Peyer's patch (tissue), 4 donors: ENCODE measurements at regions not wholly inside any gene's neighbourhood (a gene's known extent, or its start where the extent isn't known, plus 50 kb on each side); places are given as distances from the start of the nearest gene placed in this dataset.

Experiments
- CTCF ChIP-seq, 6 experiments: fragments of 450-650 bp in 4 of 6; fragments of 200-600 bp in 2 of 6; sonication (generic) in 1 of 6; IDR thresholded peaks; one replicate each; pipeline ENCODE4 v1.5.1; 2017 to 2019; ENCODE audit warnings: antibody characterized with exemption in 6 of 6, mild to moderate bottlenecking in 3 of 6, moderate library complexity in 1 of 6
- POLR2A ChIP-seq, 2 donors: fragments of 450-650 bp; IDR thresholded peaks; one replicate each; pipeline ENCODE4 v1.5.1; 2017; ENCODE audit warnings: antibody characterized with exemption in 2 of 2, mild to moderate bottlenecking in 2 of 2, moderate library complexity in 2 of 2

- TF ChIP-seq CTCF (IDR thresholded peaks at IDR 0.05) (no peak), POLR2A (IDR thresholded peaks at IDR 0.05) (no peak)
Observed at GRCh38 chrX:39465906-39466305, 631.9 kb downstream of the BCOR start.
